HG02970 (cell line): ENCODE measurements at regions not wholly inside any gene's neighbourhood (a gene's known extent, or its start where the extent isn't known, plus 50 kb on each side); places are given as distances from the start of the nearest gene placed in this dataset.

Experiments used
- ATAC-seq: cut with Tn5 transposase; IDR thresholded peaks from one replicate; pipeline ENCODE4 v1.9.1; 2021; ENCODE audit warnings: mild to moderate bottlenecking, moderate library complexity, moderate number of reproducible peaks; ENCODE audit not compliant: unreplicated experiment, low FRiP score

- no peak for ATAC-seq
These were observed 91.5 kb upstream of the SASH1 start for GRCh38 chr6:148250975-148251685.

DNA sequence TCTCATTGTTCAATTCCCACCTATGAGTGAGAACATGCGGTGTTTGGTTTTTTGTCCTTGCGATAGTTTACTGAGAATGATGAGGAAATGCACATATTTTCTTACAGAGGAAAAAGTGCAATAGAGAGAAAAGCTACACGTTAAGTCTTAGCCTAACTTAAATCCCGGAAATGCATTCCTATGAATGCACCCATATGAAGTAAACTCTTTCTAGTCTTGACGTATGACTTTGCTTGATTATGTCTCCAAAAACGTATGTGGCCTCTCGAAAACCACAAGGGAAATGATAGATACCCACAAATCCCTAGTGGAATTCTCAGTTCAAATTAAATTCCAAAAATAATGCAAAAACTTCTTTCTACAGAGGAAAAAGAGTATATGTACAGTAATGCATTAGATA is 90.7 kb upstream of the SASH1 start:
- ATAC-seq: no peak

GRCh38 chr6:148257810-148258209 is 84.8 kb upstream of the SASH1 start:
- no peak for ATAC-seq

GRCh38 chr6:148258868-148259267 is 83.8 kb upstream of the SASH1 start:
- no peak for ATAC-seq

- ATAC-seq: no peak
These were observed 81.2 kb upstream of the SASH1 start for GRCh38 chr6:148261470-148261869.

DNA sequence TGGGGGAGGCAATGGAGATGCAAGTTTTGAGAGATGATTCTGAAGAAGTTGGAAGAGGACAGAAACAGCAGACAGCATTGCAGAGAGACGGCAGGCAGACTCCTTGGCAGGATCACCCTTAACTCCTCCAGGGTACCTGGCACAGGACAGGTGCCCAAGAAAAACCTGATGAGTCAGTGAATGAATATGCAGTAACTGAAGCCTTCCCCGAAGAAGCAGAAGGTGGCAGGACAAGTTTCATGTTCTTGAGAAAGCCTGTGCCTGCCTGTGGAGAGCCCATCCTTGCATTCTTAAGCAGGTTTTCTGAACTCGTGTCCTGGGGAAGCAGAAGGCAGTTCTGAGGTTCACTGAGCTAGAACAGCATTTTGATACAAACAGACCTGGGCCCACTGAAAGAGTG is 79.6 kb upstream of the SASH1 start:
- no peak for ATAC-seq

DNA sequence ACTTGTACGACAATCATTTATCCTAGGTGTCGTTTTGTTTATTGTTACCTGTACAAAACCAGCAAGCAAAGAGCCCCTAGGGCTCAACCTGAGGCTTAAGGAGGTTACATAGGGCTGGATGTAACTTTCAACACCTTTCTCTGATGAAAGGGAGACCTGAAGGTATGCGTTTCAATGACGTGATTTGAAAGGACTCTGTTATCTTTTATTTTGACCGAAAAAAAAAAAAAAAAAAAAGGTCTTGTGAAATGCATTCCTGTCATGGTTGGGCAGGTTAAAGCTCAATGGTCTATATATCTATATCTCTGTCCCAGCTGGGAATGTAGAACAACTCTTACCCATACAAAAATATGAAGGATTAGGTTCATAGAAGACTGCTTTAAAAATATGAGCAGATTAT is 78.7 kb upstream of the SASH1 start:
- ATAC-seq: no peak

GRCh38 chr6:148265054-148265453 is 77.6 kb upstream of the SASH1 start:
- ATAC-seq: no peak

DNA sequence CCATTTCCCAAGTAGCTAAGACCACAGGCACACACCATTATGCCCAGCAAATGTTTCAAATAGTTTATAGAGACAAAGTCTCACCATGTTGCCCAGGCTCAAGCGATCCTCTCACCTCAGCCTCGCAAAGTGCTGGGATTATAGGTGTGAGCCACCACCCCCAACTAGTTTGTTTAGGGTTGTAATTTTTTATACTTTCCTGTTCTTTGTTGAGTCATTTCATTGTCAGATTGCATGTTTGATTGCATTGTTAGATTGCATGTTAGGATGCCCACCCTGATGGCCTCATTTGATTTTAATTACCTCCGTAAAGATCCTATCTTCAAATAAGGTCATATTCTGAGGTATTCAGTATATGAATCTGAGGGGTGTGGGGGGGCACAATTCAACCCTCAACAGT is 73.3 kb upstream of the SASH1 start:
- no peak for ATAC-seq

DNA sequence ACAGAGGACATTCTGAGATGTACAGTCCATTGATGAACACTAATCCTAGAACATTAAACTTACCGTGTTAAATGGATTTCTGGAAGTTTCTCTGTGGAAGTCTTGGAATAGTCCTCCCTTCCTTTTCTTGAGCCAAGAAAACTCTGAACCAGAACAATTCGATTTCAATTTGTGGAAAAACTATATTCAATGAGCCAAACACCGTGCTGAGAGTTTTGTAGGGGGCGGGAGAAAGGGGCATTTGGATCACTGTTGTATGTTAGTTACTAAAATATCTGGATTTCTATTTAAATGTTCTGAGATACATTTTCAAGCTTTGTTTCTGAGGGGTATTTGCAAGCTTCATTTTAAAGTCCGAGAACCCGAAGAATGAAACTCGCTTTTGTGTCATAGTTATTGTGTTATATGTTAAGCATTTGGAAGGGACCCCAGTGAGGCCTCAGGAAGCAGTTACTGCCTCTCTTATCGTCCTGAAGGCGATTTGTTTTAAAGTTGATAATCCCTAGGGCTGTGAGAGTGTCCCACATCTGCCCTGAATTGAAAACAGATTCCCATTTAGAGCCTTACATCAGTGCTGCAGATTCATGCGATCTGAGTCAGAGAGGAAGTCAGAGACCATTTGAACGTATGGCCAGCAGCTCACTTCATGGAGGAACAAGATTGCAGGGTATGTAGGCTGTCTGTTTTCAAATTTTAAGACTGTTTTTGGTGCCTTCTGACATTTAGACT is 70.8 kb upstream of the SASH1 start:
- ATAC-seq: no peak

- no peak for ATAC-seq
These were observed 70.0 kb upstream of the SASH1 start for GRCh38 chr6:148272597-148272996.

DNA sequence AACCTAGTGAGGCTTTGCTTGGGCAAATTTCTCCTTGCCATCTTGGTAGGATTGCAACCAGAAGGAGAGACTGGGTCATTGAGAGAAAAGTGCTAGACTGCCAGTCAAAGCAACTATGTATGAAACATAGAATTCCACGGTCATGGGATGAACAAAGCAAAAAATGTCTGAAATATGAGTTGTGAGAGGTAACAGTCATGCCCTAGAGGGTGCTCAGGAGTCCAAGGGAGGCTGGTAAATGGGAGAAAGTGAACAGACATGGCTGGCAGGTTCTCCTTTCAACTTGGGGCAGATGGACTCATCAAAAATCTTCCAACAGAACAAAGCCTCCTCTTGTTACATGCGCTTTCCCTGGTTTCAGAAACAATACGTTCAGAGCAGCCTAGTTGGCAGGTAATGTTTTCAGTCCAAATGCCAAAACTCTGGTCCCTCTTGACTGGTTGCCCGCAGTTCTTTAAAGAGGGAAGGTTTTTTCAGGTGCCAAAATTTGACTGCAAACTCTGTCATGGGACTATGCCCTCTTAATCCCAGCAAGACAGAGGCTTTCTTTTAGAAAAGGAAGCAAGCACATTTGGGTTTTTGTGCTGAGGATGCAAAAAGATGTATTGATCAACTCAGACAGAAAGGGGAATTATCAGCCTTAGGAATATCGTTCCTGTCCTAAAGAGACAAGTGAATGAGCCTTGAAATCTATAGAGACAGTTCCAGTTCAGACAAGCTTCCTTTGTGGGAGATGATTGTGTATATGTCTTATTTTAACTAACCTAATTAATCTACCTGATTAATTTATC is 68.5 kb upstream of the SASH1 start:
- ATAC-seq: no peak

DNA sequence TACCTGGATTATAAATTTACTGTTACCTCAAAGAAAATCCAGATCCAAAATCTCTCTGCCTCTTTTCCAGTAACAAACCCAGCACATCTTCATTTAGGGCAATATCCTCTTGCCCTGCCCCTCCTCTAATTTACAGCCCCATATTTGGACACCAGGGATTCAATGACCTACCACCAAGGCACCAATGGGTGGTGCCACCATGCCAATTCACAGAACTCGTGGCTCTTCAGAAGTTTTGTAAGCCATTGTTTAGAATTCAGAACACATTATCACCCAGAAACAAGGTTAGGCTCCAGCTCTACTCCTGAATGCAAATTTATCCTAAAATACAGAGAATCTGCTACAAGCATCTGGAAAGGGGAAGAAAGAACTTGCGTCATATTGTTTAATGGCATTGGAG is 67.8 kb upstream of the SASH1 start:
- ATAC-seq: no peak

GRCh38 chr6:148285205-148285604 is 57.4 kb upstream of the SASH1 start:
- no peak for ATAC-seq

DNA sequence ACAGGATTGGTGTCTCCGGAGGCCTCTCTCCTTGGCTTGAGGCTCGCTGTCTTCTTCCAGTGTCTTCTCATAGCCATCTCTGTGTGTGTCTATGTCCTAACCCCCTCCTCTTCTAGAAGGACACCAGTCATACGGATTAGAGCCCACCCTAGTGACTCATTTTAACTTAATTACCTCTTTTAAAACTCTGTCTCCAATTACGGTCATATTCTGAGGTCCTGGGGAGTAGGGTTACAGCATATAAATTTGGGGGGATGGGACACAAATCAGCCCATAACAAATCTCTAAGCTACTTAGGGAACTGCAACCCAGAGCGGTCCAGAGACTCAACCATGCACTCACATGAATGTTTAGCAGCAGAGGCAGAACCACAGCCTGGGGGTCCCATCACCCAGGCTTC is 56.1 kb upstream of the SASH1 start:
- no peak for ATAC-seq

GRCh38 chr6:148287623-148288333 is 54.9 kb upstream of the SASH1 start:
- no peak for ATAC-seq

DNA sequence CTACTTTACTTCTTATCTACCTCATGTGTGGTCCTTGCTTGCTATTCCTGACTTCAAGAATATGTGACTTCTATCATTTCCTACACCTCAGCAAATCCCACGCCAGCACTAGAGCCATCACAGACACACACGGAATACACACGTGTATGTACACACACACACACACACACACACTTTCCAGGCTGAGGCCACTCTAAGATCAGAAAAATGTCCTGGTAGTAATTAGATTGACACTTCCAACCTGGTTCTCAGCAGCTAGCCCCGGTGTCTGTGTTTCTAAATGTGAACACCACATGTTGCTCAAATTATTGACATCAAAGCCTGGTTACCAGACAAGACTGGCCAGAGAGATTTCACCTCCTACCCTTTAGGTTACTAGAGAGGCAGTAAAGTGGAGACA is 54.1 kb upstream of the SASH1 start:
- no peak for ATAC-seq

DNA sequence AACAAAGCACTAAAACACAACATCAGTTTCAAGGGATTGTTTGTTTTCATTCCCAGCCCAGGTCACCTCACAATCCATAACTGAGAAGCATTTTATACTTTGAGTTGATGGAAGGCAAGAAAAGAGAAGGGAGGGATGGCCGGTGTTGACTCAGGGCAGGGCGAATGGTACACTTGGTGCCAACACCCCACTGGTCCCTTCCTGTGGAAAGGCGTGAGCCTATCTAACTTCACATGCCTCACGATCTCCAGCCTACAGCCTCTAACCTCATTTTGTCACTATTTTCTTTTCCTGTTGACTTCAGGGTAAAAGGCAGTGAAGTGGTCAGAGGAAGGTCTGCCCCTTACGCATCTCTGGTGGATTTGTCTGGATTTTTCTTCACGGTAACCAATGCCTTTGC is 53.5 kb upstream of the SASH1 start:
- ATAC-seq: no peak

DNA sequence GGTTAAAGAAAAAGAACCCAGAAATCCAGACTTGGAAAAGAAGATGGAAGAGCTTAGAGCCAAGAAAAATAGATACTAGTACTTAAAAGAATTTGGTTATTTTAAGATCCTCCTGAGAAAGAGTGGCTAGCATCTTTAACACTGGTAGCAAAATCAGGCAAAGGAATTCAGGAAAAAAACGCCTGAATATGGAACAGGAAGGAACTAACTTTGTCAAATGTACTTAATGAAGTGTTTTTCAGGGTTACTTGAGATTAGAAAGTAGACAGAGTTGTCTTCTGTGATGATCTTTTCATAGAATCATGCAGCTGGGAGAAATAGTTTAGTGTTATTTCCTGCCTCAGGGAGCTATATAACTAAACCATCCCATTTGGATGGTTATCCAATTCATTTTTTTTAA is 50.8 kb upstream of the SASH1 start:
- ATAC-seq: no peak
